Peyer's patch (tissue), 4 donors: ENCODE measurements at regions not wholly inside any gene's neighbourhood (a gene's known extent, or its start where the extent isn't known, plus 50 kb on each side); places are given as distances from the start of the nearest gene placed in this dataset.
A peak's percentile ranks its signal among the peaks of the same experiment; 100 is the strongest.

Source experiments
- DNase-seq, 3 donors: peaks; one replicate each; pipeline ENCODE4 v3.0.0-alpha.2; 2017 to 2019
- H3K27ac ChIP-seq, 4 donors: fragments of 200-600 bp; sonication (generic); one replicate each; pipeline ENCODE4 v1.5.1; 2016 to 2019
- H3K27me3 ChIP-seq, 2 donors: fragments of 200-600 bp; sonication (generic); one replicate each; pipeline ENCODE4 v1.5.1; 2019
- H3K36me3 ChIP-seq, 3 donors: fragments of 200-600 bp; sonication (generic); one replicate each; pipeline ENCODE4 v1.5.1; 2016 to 2019
- H3K4me1 ChIP-seq, 4 donors: fragments of 200-600 bp; sonication (generic); one replicate each; pipeline ENCODE4 v1.5.1; 2016 to 2019
- H3K4me3 ChIP-seq, 4 donors: fragments of 200-600 bp; sonication (generic); 1 replicate in 3 of 4; 2 replicates in 1 of 4; pipeline ENCODE4 v1.5.1; 2016 to 2019; ENCODE audit warnings: mild to moderate bottlenecking in 1 of 4
- H3K9me3 ChIP-seq, 4 donors: fragments of 200-600 bp; sonication (generic); one replicate each; pipeline ENCODE4 v1.5.1; 2016 to 2019; ENCODE audit warnings: mild to moderate bottlenecking in 1 of 4
- POLR2A ChIP-seq, 2 donors: fragments of 450-650 bp; IDR thresholded peaks; one replicate each; pipeline ENCODE4 v1.5.1; 2017; ENCODE audit warnings: antibody characterized with exemption in 2 of 2, mild to moderate bottlenecking in 2 of 2, moderate library complexity in 2 of 2
- TF ChIP-seq, protein P1 (sequence below), 6 experiments: fragments of 450-650 bp in 4 of 6; fragments of 200-600 bp in 2 of 6; sonication (generic) in 1 of 6; IDR thresholded peaks; one replicate each; pipeline ENCODE4 v1.5.1; 2017 to 2019; ENCODE audit warnings: antibody characterized with exemption in 6 of 6, mild to moderate bottlenecking in 3 of 6, moderate library complexity in 1 of 6

GRCh38 chr6:164929408-164929977 is 379.9 kb downstream of the C6orf118 start:
- no peak overlapping the region for H3K4me3 ChIP-seq
- no peaks in the 10 kb centered on the region for H3K36me3 ChIP-seq
- no peaks in the 10 kb centered on the region for H3K27me3 ChIP-seq
- H3K27ac ChIP-seq = no peak overlapping the region
- no peaks in the 10 kb centered on the region for H3K9me3 ChIP-seq
- TF ChIP-seq, protein P1, sequence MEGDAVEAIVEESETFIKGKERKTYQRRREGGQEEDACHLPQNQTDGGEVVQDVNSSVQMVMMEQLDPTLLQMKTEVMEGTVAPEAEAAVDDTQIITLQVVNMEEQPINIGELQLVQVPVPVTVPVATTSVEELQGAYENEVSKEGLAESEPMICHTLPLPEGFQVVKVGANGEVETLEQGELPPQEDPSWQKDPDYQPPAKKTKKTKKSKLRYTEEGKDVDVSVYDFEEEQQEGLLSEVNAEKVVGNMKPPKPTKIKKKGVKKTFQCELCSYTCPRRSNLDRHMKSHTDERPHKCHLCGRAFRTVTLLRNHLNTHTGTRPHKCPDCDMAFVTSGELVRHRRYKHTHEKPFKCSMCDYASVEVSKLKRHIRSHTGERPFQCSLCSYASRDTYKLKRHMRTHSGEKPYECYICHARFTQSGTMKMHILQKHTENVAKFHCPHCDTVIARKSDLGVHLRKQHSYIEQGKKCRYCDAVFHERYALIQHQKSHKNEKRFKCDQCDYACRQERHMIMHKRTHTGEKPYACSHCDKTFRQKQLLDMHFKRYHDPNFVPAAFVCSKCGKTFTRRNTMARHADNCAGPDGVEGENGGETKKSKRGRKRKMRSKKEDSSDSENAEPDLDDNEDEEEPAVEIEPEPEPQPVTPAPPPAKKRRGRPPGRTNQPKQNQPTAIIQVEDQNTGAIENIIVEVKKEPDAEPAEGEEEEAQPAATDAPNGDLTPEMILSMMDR (IDR thresholded peaks at IDR 0.05) = no peak
- no peak for TF ChIP-seq POLR2A (IDR thresholded peaks at IDR 0.05)
- no peak for DNase-seq
- no peaks in the 10 kb centered on the region for H3K4me1 ChIP-seq

DNA sequence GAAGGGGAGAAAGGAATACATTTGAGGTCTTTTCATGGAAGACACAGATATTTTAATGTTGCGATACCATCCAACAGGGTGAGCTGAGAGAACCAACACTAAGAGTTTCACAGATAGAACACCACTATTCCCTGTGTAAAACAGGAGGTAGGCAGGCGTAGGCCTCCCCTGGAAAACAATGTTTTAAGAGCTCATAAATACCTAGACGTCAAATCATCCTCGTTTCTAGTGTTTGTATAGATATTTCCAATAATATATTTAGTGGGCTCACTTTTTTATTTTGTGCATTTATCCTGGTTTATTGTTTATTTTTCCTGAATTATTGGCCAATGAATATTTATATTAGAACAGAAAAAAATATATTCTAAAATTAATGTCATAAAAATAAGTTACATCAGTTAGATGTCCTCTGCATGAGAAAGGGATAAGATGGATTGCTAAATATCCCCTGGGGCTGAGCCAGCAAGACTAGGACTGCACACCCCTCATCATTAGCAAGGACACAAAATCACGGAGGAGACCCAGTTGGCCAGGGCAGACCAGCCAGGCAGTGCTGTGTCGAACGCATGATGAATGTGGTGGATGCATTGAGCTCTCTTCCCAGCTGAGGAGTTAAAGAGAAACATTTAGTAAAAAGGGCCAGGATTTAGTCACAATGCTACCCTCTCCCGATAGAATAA is 380.5 kb downstream of the C6orf118 start:
- DNase-seq = no peak
- Histone ChIP-seq H3K4me3 (no peak overlapping the region), H3K27ac (no peak overlapping the region), H3K36me3 (no peaks in the 10 kb centered on the region), H3K27me3 (no peaks in the 10 kb centered on the region), H3K9me3 (no peaks in the 10 kb centered on the region), H3K4me1 (no peaks in the 10 kb centered on the region)
- TF ChIP-seq, protein P1 (IDR thresholded peaks at IDR 0.05) = no peak
- TF ChIP-seq POLR2A (IDR thresholded peaks at IDR 0.05) = no peak

DNA sequence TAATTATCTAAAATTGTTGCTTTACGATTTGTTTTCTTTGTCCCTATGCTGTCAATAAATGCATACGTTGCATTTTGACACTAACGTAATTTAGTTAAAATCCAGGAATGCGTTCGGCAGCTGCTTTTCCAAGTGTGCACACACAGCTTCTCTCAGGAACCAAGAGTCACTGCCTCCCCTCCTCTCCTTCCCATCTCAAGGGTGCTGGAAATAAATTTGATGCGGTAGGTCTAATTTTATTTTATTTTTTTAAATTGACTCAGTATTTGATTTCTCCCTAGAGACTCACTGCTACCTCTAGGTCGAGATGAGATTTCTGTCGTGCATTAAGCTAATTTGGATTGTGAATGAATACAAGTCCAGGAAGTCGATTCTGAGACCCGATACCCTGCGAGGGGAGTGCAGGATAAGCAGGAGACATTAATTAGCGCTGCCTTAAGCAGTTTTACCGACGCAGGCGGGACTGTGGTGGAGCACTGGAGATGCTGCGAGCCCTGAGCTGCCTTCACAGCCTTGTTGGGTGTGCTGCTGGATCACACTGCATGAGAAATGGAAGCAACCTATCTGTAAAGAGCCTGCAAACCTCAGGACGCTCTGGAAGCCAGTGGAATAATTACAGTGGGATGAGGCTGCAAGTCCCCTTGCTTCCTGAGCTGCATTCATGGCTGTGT is 381.2 kb downstream of the C6orf118 start:
- Histone ChIP-seq H3K4me1 (no peaks in the 10 kb centered on the region), H3K27me3 (no peaks in the 10 kb centered on the region), H3K27ac (no peak overlapping the region), H3K4me3 (no peak overlapping the region), H3K9me3 (no peaks in the 10 kb centered on the region), H3K36me3 (no peaks in the 10 kb centered on the region)
- TF ChIP-seq, protein P1 (IDR thresholded peaks at IDR 0.05) = no peak
- TF ChIP-seq POLR2A (IDR thresholded peaks at IDR 0.05) = no peak
- DNase-seq = no peak

DNA sequence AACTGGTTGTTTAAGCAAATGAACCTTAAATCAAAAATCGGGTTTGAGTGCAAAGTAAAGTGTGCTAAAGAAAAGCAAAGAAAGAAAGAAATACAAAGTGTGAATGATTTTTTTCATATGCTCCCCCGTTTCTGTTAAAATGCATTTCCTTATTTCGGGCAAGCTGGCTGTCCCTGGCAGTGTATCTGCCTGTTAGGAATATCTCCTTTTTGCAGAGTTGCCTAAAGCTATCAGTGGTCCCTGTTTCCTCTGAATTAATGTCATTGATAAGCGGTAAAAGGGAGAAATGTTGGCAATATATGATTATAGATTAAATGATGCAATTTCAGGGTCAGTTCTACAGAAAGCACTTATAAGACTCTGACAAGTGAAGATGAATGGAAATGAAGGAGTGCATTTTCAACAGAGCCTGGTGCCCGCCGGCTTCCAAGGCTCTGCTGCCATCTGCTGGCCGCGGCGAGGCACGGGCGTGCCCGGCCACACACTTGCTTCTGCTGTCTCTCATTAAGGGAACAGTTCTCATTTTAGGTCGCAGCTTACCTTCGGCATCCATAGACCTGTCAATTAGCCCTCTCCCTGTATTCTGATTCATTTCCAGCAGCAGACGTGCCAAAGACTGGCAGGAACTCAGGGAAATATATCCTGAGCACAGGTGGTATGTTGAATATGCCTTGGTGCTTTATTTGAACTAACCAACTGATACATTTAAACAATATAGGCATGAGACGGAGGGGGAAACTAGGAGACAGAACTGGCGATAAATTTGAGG is 381.9 kb downstream of the C6orf118 start:
- H3K36me3 ChIP-seq = no peaks in the 10 kb centered on the region
- no peak overlapping the region for H3K4me3 ChIP-seq
- H3K9me3 ChIP-seq = no peaks in the 10 kb centered on the region
- no peak for TF ChIP-seq POLR2A (IDR thresholded peaks at IDR 0.05)
- TF ChIP-seq, protein P1 (IDR thresholded peaks at IDR 0.05) = peak; percentile 12 to 88 (median 64)
- no peaks in the 10 kb centered on the region for H3K27me3 ChIP-seq
- DNase-seq = peak in 2 of 3 donors; percentile 60 to 70
- H3K27ac ChIP-seq = no peak overlapping the region
- no peaks in the 10 kb centered on the region for H3K4me1 ChIP-seq

- DNase-seq = no peak
- no peaks in the 10 kb centered on the region for H3K4me1 ChIP-seq
- H3K9me3 ChIP-seq = no peaks in the 10 kb centered on the region
- no peak for TF ChIP-seq POLR2A (IDR thresholded peaks at IDR 0.05)
- TF ChIP-seq, protein P1 (IDR thresholded peaks at IDR 0.05) = no peak
- H3K4me3 ChIP-seq = no peak overlapping the region
- no peaks in the 10 kb centered on the region for H3K36me3 ChIP-seq
- no peaks in the 10 kb centered on the region for H3K27me3 ChIP-seq
- no peak overlapping the region for H3K27ac ChIP-seq
Measured at GRCh38 chr6:164926686-164927085, 382.7 kb downstream of the C6orf118 start.
